H4 (cell line): ENCODE measurements at regions not wholly inside any gene's neighbourhood (a gene's known extent, or its start where the extent isn't known, plus 50 kb on each side); places are given as distances from the start of the nearest gene placed in this dataset.
A peak's percentile ranks its signal among the peaks of the same experiment; 100 is the strongest.
"Not testable (repeated sequence)": the region's sequence is repeated elsewhere in the genome, so short reads cannot be mapped to it uniquely, and the experiment has no call there.

Experiments used
- DNase-seq: peaks from one replicate; pipeline ENCODE4 v3.0.0-alpha.2; 2015; ENCODE audit warnings: low spot score

- DNase-seq = no peak
These were observed 1072.8 kb downstream of the TMEM121 start for GRCh38 chr14:106599209-106599608.

- DNase-seq = no peak
These were observed 1079.4 kb downstream of the TMEM121 start for GRCh38 chr14:106605548-106606448.

- no peak for DNase-seq
These were observed 1080.6 kb downstream of the TMEM121 start for GRCh38 chr14:106606936-106607335.

GRCh38 chr14:106610691-106611090 is 1084.3 kb downstream of the TMEM121 start:
- no peak for DNase-seq

GRCh38 chr14:106613256-106613655 is 1086.9 kb downstream of the TMEM121 start:
- no peak for DNase-seq

- peak; percentile 18 for DNase-seq
These were observed 1092.1 kb downstream of the TMEM121 start for GRCh38 chr14:106618471-106618951.

- DNase-seq = no peak
These were observed 1093.2 kb downstream of the TMEM121 start for GRCh38 chr14:106619606-106620005.

GRCh38 chr14:106620368-106620767 is 1094.0 kb downstream of the TMEM121 start:
- DNase-seq = no peak

- DNase-seq = no peak
These were observed 1095.9 kb downstream of the TMEM121 start for GRCh38 chr14:106622200-106622745.

- no peak for DNase-seq
These were observed 1098.8 kb downstream of the TMEM121 start for GRCh38 chr14:106625186-106625585.

- not testable (repeated sequence) for DNase-seq
These were observed 1100.1 kb downstream of the TMEM121 start for GRCh38 chr14:106626469-106626868.

GRCh38 chr14:106626942-106627588 is 1100.7 kb downstream of the TMEM121 start:
- not testable (repeated sequence) for DNase-seq

GRCh38 chr14:106631879-106632278 is 1105.5 kb downstream of the TMEM121 start:
- no peak for DNase-seq

- DNase-seq = no peak
These were observed 1107.3 kb downstream of the TMEM121 start for GRCh38 chr14:106633721-106634120.

GRCh38 chr14:106635569-106635968 is 1109.2 kb downstream of the TMEM121 start:
- DNase-seq = no peak

- not testable (repeated sequence) for DNase-seq
These were observed 1112.5 kb downstream of the TMEM121 start for GRCh38 chr14:106638786-106639452.

GRCh38 chr14:106642090-106642489 is 1115.7 kb downstream of the TMEM121 start:
- no peak for DNase-seq

GRCh38 chr14:106642971-106643370 is 1116.6 kb downstream of the TMEM121 start:
- not testable (repeated sequence) for DNase-seq

- DNase-seq = not testable (repeated sequence)
These were observed 1122.5 kb downstream of the TMEM121 start for GRCh38 chr14:106648874-106649273.

GRCh38 chr14:106651016-106651415 is 1124.6 kb downstream of the TMEM121 start:
- DNase-seq = no peak

- no peak for DNase-seq
These were observed 1126.1 kb downstream of the TMEM121 start for GRCh38 chr14:106652494-106652893.

GRCh38 chr14:106657460-106657859 is 1131.1 kb downstream of the TMEM121 start:
- DNase-seq = no peak
